ENCODE measurements at regions not wholly inside any gene's neighbourhood (a gene's known extent, or its start where the extent isn't known, plus 50 kb on each side); places are given as distances from the start of the nearest gene placed in this dataset.

GRCh38 chr15:45913451-45913850, 278.6 kb downstream of the SQOR start:
- no TSS peak for BruUV-seq (replicated peaks)
- Histone ChIP-seq H3K4me3 (ENCODE audit: low read depth, low read length, poor library complexity, severe bottlenecking) (no peak overlapping the region), H3K9me3 (ENCODE audit: low read depth, low read length, poor library complexity, severe bottlenecking) (no peaks in the 10 kb centered on the region), H3K36me3 (ENCODE audit: insufficient read depth, low read length, poor library complexity, severe bottlenecking) (no peaks in the 10 kb centered on the region), H3K4me1 (ENCODE audit: insufficient read depth, low read length, poor library complexity, severe bottlenecking) (no peaks in the 10 kb centered on the region), H3K27ac (ENCODE audit: low read depth, low read length, poor library complexity, severe bottlenecking) (no peak overlapping the region), H3K27me3 (replicated peaks; ENCODE audit: insufficient read depth, low read depth, low read length, poor library complexity) (no peaks in the 10 kb centered on the region)
- no peak for TF ChIP-seq CTCF (conservative IDR thresholded peaks at IDR 0.05; ENCODE audit: low read depth, low read length)
- no peak for TF ChIP-seq EZH2 (IDR thresholded peaks at IDR 0.05; ENCODE audit: borderline replicate concordance, low read depth, low read length, poor library complexity, severe bottlenecking)
- no peak for DNase-seq (ENCODE audit: low spot score)
- CTCF ChIA-PET, result no interaction called here
- intact Hi-C loops (cut with micrococcal nuclease; ENCODE audit: unreplicated experiment), result no loop called here
- POLR2A ChIA-PET (ENCODE audit: low non-redundant PET), result no interaction called here

GRCh38 chr15:45914425-45914824, 279.6 kb downstream of the SQOR start:
- BruUV-seq (replicated peaks), result no TSS peak
- TF ChIP-seq EZH2 (IDR thresholded peaks at IDR 0.05; ENCODE audit: borderline replicate concordance, low read depth, low read length, poor library complexity, severe bottlenecking) (no peak), CTCF (conservative IDR thresholded peaks at IDR 0.05; ENCODE audit: low read depth, low read length) (no peak)

GRCh38 chr15:45918839-45919238, 284.0 kb downstream of the SQOR start:
- Histone ChIP-seq H3K27me3 (replicated peaks; ENCODE audit: insufficient read depth, low read depth, low read length, poor library complexity) (no peaks in the 10 kb centered on the region), H3K36me3 (ENCODE audit: insufficient read depth, low read length, poor library complexity, severe bottlenecking) (no peaks in the 10 kb centered on the region), H3K4me1 (ENCODE audit: insufficient read depth, low read length, poor library complexity, severe bottlenecking) (no peaks in the 10 kb centered on the region), H3K27ac (ENCODE audit: low read depth, low read length, poor library complexity, severe bottlenecking) (no peak overlapping the region), H3K9me3 (ENCODE audit: low read depth, low read length, poor library complexity, severe bottlenecking) (no peaks in the 10 kb centered on the region), H3K4me3 (ENCODE audit: low read depth, low read length, poor library complexity, severe bottlenecking) (no peak overlapping the region)
- TF ChIP-seq CTCF (conservative IDR thresholded peaks at IDR 0.05; ENCODE audit: low read depth, low read length), result no peak
- no peak for TF ChIP-seq EZH2 (IDR thresholded peaks at IDR 0.05; ENCODE audit: borderline replicate concordance, low read depth, low read length, poor library complexity, severe bottlenecking)
- ChIA-PET CTCF (interaction anchor here (1.2 kb wide), 1 partner anchor 124 kb away, joined by 3 read pairs; no protein-coding TSS in a partner anchor), POLR2A (ENCODE audit: low non-redundant PET) (interaction anchor here (0.6 kb wide), 1 partner anchor 10 kb away, joined by 3 read pairs; no protein-coding TSS in a partner anchor)
- intact Hi-C loops (cut with micrococcal nuclease; ENCODE audit: unreplicated experiment), result no loop called here
- no TSS peak for BruUV-seq (replicated peaks)
- no peak for DNase-seq (ENCODE audit: low spot score)

More at GRCh38 chr15:45914425-45914824, 279.6 kb downstream of the SQOR start:
- CTCF ChIA-PET, result no interaction called here
- Histone ChIP-seq H3K4me1 (ENCODE audit: insufficient read depth, low read length, poor library complexity, severe bottlenecking) (no peaks in the 10 kb centered on the region), H3K36me3 (ENCODE audit: insufficient read depth, low read length, poor library complexity, severe bottlenecking) (no peaks in the 10 kb centered on the region), H3K27me3 (replicated peaks; ENCODE audit: insufficient read depth, low read depth, low read length, poor library complexity) (no peaks in the 10 kb centered on the region), H3K9me3 (ENCODE audit: low read depth, low read length, poor library complexity, severe bottlenecking) (no peaks in the 10 kb centered on the region), H3K4me3 (ENCODE audit: low read depth, low read length, poor library complexity, severe bottlenecking) (no peak overlapping the region), H3K27ac (ENCODE audit: low read depth, low read length, poor library complexity, severe bottlenecking) (no peak overlapping the region)
- no peak for DNase-seq (ENCODE audit: low spot score)
- intact Hi-C loops (cut with micrococcal nuclease; ENCODE audit: unreplicated experiment), result no loop called here
- POLR2A ChIA-PET (ENCODE audit: low non-redundant PET), result no interaction called here
